ENCODE measurements at regions not wholly inside any gene's neighbourhood (a gene's known extent, or its start where the extent isn't known, plus 50 kb on each side); places are given as distances from the start of the nearest gene placed in this dataset.
"Not testable (repeated sequence)": the region's sequence is repeated elsewhere in the genome, so short reads cannot be mapped to it uniquely, and the experiment has no call there.

DNA sequence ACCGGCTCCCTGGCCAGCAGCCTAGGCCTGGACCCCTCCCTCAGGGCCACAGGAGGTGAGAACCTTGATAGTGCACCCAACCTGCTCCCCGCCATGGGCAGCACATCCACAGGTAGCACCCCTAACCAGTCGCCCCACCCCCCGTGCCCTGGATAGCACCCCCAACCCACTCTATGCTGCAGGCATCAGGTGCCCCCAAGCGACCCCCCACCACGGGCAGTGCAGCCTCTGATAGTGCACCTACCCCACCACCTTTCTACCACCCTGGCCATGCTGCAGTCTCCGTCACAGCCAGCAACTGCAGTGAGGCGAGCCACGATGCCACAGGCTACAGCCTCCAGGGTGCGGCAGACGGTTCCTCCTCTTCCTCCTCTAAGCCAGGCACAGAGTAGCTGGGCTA is 55.6 kb downstream of the SOWAHC start:
- Mint-ChIP-seq H3K27ac (no peak overlapping the region), H3K27me3 (peaks cover 7 to 8% of the 10 kb centered on the region in 2 donors), H3K4me1 (no peaks in the 10 kb centered on the region), H3K36me3 (no peaks in the 10 kb centered on the region), H3K9me3 (no peaks in the 10 kb centered on the region), H3K4me3 (no peak overlapping the region)
- H3K27ac ChIP-seq (ENCODE audit: low read length), result no peak overlapping the region
- H3K36me3 ChIP-seq (ENCODE audit: control insufficient read depth in 2 of 2, extremely low read depth in 1 of 2, insufficient read depth in 1 of 2, low read length in 1 of 2), result no peaks in the 10 kb centered on the region
- 89% methylated on average over 5 of the region's 11 CpGs for WGBS (ENCODE audit: insufficient coverage)
- no peak for DNase-seq
- ATAC-seq (replicated peaks in 1 of 4), result no peak
- peaks cover 0 to 11% of the 10 kb centered on the region in 2 experiments for H3K27me3 ChIP-seq (replicated peaks in 1 of 2; ENCODE audit: control insufficient read depth in 2 of 2, extremely low read depth in 1 of 2, insufficient read depth in 2 of 2, low read length in 1 of 2)
- no peak overlapping the region for H3K4me3 ChIP-seq (ENCODE audit: control insufficient read depth in 1 of 2, extremely low read depth in 1 of 2, low read length in 1 of 2)
- ChIA-PET POLR2A (interaction anchor here in 1 of 2 donors (0.6 kb wide), 1 partner anchor 20 kb away, joined by 8 read pairs; no protein-coding TSS in a partner anchor), CTCF (no interaction called here)
- H3K9me3 ChIP-seq, result no peaks in the 10 kb centered on the region
- no peaks in the 10 kb centered on the region for H3K4me1 ChIP-seq (ENCODE audit: control insufficient read depth in 1 of 2, extremely low read depth in 1 of 2, insufficient read depth in 2 of 2, low read length in 2 of 2)

DNA sequence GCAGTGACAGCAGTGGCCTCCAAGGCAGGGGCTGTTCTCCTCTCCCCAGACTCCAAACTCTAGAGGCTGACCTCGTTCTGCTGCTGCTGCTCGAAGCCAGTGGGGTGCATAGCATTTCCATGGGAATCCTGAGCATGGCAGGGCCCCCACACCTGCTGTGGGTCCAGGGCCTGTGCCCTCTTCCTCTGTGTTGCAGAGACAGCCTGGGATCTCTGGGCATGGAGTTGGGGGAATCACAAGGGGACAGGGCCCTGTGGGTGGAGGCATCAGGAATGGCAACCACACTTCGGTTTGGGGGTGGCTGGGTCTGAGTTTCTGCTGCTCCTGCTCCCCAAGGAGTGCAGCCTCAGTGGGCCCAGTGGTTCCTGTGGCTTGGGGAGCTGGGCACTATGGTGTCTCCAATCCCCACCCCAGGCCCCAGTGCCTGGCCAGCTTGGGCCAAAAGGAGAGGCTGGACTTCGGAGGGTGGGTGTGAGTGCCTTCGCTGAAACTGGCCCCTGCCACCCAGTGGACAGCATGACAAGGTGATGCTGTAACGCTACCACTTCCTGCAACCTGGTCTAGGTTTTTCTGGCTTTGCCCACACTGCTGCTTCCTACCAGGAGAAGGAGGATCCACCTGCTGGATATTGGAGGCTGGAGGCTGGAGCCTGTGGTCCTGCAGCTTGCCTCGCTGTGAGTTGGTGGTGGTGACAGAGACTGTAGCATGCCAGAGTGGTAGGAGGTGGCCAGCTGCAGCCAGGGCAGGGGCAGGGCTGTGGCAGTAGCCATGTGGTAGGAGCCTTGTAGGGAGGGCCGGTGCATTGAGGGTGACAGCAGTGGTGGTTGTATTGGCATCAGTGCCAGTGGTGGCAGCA is 56.6 kb downstream of the SOWAHC start:
- H3K36me3 ChIP-seq (ENCODE audit: control insufficient read depth in 2 of 2, extremely low read depth in 1 of 2, insufficient read depth in 1 of 2, low read length in 1 of 2), result no peaks in the 10 kb centered on the region
- POLR2A ChIA-PET, result no interaction called here

DNA sequence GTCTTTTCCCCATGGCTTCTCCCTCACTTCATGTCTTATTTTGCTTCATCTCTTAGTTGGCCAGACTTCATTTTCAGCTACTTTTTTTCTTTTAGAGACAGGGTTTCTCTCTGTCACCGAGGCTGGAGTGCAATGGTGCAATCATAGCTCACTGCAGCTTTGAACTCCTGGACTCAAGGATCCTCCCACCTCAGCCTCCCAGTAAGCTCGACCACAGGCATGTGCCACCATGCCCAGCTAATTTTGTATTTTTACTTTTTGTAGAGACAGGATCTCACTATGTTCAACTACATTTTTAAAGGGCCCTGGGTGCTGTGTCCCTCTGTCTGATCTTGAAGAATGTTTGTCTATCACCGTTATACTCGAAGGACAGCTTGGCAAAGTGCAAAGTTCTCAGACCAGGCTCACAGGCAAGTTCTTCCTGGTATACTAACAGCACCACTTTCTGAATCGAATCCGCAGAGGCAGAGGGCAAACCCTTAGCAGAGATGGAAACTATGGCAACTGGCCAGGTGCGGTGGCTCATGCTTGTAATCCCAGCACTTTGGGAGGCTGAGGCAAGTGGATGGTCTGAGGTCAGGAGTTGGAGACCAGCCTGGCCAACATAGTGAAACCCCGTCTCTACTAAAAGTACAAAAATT is 60.9 kb downstream of the SOWAHC start:
- Mint-ChIP-seq H3K27ac (no peak overlapping the region), H3K36me3 (no peaks in the 10 kb centered on the region), H3K4me1 (no peaks in the 10 kb centered on the region), H3K27me3 (peaks cover 17 to 19% of the 10 kb centered on the region in 2 donors), H3K9me3 (no peaks in the 10 kb centered on the region), H3K4me3 (no peak overlapping the region)
- H3K27me3 ChIP-seq (replicated peaks in 1 of 2; ENCODE audit: control insufficient read depth in 2 of 2, extremely low read depth in 1 of 2, insufficient read depth in 2 of 2, low read length in 1 of 2), result peaks cover 0 to 15% of the 10 kb centered on the region in 2 experiments
- POLR2A ChIA-PET, result no interaction called here
- H3K4me1 ChIP-seq (ENCODE audit: control insufficient read depth in 1 of 2, extremely low read depth in 1 of 2, insufficient read depth in 2 of 2, low read length in 2 of 2), result no peaks in the 10 kb centered on the region
- ATAC-seq (replicated peaks in 1 of 4), result no peak
- H3K27ac ChIP-seq (ENCODE audit: low read length), result no peak overlapping the region
- H3K4me3 ChIP-seq (ENCODE audit: control insufficient read depth in 1 of 2, extremely low read depth in 1 of 2, low read length in 1 of 2), result no peak overlapping the region
- H3K36me3 ChIP-seq (ENCODE audit: control insufficient read depth in 2 of 2, extremely low read depth in 1 of 2, insufficient read depth in 1 of 2, low read length in 1 of 2), result no peaks in the 10 kb centered on the region
- CTCF ChIA-PET, result no interaction called here
- no peak for DNase-seq
- WGBS (ENCODE audit: insufficient coverage), result 79% methylated on average over 4 of the region's 8 CpGs
- H3K9me3 ChIP-seq, result no peaks in the 10 kb centered on the region

More for the DNA sequence above, 56.6 kb downstream of the SOWAHC start:
- Mint-ChIP-seq H3K9me3 (no peaks in the 10 kb centered on the region), H3K4me3 (no peak overlapping the region), H3K27ac (no peak overlapping the region), H3K4me1 (no peaks in the 10 kb centered on the region), H3K36me3 (no peaks in the 10 kb centered on the region), H3K27me3 (peaks cover 7 to 8% of the 10 kb centered on the region in 2 donors)
- 90% methylated on average over 8 of the region's 8 CpGs for WGBS (ENCODE audit: insufficient coverage)
- Histone ChIP-seq H3K9me3 (no peaks in the 10 kb centered on the region), H3K4me1 (ENCODE audit: control insufficient read depth in 1 of 2, extremely low read depth in 1 of 2, insufficient read depth in 2 of 2, low read length in 2 of 2) (no peaks in the 10 kb centered on the region), H3K27ac (ENCODE audit: low read length) (no peak overlapping the region), H3K27me3 (replicated peaks in 1 of 2; ENCODE audit: control insufficient read depth in 2 of 2, extremely low read depth in 1 of 2, insufficient read depth in 2 of 2, low read length in 1 of 2) (peaks cover 0 to 9% of the 10 kb centered on the region in 2 experiments), H3K4me3 (ENCODE audit: control insufficient read depth in 1 of 2, extremely low read depth in 1 of 2, low read length in 1 of 2) (no peak overlapping the region)
- CTCF ChIA-PET, result no interaction called here
- DNase-seq (no peak), ATAC-seq (replicated peaks in 1 of 4) (no peak)

DNA sequence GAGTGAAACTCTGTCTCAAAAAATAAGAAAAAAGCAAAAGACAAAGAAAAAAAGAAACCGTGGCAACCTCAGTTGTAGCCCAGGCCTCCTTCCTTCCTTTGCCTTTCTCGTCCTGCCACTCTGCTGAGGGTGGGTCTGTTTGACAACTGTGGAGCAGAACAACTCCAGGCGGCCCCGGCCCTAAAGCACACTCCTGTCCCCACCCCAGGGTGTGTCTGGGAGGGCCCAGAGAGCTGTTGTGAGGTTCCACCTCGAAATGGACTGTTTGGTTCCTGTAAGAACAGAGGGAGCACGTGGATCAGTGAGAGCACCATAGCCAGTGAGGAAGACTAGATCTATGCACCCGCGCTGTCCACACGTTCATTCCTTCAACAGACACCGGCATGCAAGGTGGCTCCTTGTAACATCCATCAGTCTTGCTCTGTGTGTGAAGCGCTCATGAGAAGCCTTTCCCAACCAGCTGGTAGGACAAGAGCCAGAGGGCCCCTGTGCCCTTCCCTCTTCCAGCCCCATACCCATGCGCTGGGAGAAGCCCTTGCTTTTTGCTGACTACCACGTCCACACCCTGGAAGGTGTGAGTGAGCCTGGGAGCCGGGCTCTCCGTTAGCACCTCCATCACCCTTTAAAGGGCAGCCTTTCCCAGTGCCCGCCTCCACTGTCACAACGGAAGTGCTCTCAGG is 61.6 kb downstream of the SOWAHC start:
- peaks cover 17 to 19% of the 10 kb centered on the region in 2 donors for H3K27me3 Mint-ChIP-seq
- DNase-seq (no peak), ATAC-seq (replicated peaks in 1 of 4) (no peak)
- H3K27ac Mint-ChIP-seq, result no peak overlapping the region
- POLR2A ChIA-PET, result no interaction called here
- WGBS (ENCODE audit: insufficient coverage), result 81% methylated on average over 10 of the region's 17 CpGs
- no peaks in the 10 kb centered on the region for H3K9me3 ChIP-seq
- H3K36me3 ChIP-seq (ENCODE audit: control insufficient read depth in 2 of 2, extremely low read depth in 1 of 2, insufficient read depth in 1 of 2, low read length in 1 of 2), result no peaks in the 10 kb centered on the region
- no peaks in the 10 kb centered on the region for H3K36me3 Mint-ChIP-seq
- H3K4me1 Mint-ChIP-seq, result peaks cover 0 to 3% (median 3%) of the 10 kb centered on the region in 3 donors
- H3K4me1 ChIP-seq (ENCODE audit: control insufficient read depth in 1 of 2, extremely low read depth in 1 of 2, insufficient read depth in 2 of 2, low read length in 2 of 2), result no peaks in the 10 kb centered on the region
- no peaks in the 10 kb centered on the region for H3K9me3 Mint-ChIP-seq
- H3K4me3 ChIP-seq (ENCODE audit: control insufficient read depth in 1 of 2, extremely low read depth in 1 of 2, low read length in 1 of 2), result no peak overlapping the region
- no peak overlapping the region for H3K4me3 Mint-ChIP-seq
- H3K27ac ChIP-seq (ENCODE audit: low read length), result no peak overlapping the region
- CTCF ChIA-PET, result no interaction called here
- H3K27me3 ChIP-seq (replicated peaks in 1 of 2; ENCODE audit: control insufficient read depth in 2 of 2, extremely low read depth in 1 of 2, insufficient read depth in 2 of 2, low read length in 1 of 2), result peaks cover 0 to 12% of the 10 kb centered on the region in 2 experiments

DNA sequence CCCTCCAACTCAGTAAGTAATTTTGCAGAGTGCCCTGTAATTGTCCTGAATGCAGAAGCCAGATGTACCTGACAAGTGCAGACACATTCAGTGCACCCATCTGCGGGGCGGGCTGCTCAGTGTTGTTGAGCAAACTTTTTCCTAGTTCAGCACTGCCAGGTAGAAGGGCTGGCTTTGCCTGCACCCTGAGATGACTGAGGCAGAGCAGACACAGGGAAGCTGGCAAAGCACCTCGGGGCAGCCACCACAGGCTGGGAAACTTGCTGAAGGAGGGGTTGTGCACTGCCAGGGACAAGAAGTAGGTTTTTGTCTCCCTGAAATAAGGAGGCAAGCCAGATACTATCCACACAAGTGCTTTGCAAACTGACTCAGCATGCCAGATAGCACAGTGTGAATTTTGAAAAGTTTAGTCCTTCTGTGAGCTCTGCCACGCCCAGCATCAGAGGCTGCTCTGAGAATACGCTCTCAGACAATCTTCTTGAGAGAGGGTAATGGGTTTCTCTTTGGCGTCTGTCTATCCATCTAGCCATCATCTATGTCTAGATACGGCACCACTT is 62.3 kb downstream of the SOWAHC start:
- H3K36me3 Mint-ChIP-seq, result no peaks in the 10 kb centered on the region
- no peak overlapping the region for H3K4me3 Mint-ChIP-seq
- peaks cover 18 to 19% of the 10 kb centered on the region in 2 donors for H3K27me3 Mint-ChIP-seq
- no peak for DNase-seq
- no peak overlapping the region for H3K27ac Mint-ChIP-seq
- H3K9me3 Mint-ChIP-seq, result no peaks in the 10 kb centered on the region
- Histone ChIP-seq H3K27ac (ENCODE audit: low read length) (no peak overlapping the region), H3K27me3 (replicated peaks in 1 of 2; ENCODE audit: control insufficient read depth in 2 of 2, extremely low read depth in 1 of 2, insufficient read depth in 2 of 2, low read length in 1 of 2) (peaks cover 0 to 6% of the 10 kb centered on the region in 2 experiments), H3K36me3 (ENCODE audit: control insufficient read depth in 2 of 2, extremely low read depth in 1 of 2, insufficient read depth in 1 of 2, low read length in 1 of 2) (no peaks in the 10 kb centered on the region), H3K4me1 (ENCODE audit: control insufficient read depth in 1 of 2, extremely low read depth in 1 of 2, insufficient read depth in 2 of 2, low read length in 2 of 2) (no peaks in the 10 kb centered on the region), H3K9me3 (no peaks in the 10 kb centered on the region), H3K4me3 (ENCODE audit: control insufficient read depth in 1 of 2, extremely low read depth in 1 of 2, low read length in 1 of 2) (no peak overlapping the region)
- POLR2A ChIA-PET, result no interaction called here
- 83% methylated on average over 2 of the region's 7 CpGs for WGBS (ENCODE audit: insufficient coverage)
- peaks cover 0 to 3% (median 3%) of the 10 kb centered on the region in 3 donors for H3K4me1 Mint-ChIP-seq
- CTCF ChIA-PET, result no interaction called here
- ATAC-seq (replicated peaks in 1 of 4), result no peak

DNA sequence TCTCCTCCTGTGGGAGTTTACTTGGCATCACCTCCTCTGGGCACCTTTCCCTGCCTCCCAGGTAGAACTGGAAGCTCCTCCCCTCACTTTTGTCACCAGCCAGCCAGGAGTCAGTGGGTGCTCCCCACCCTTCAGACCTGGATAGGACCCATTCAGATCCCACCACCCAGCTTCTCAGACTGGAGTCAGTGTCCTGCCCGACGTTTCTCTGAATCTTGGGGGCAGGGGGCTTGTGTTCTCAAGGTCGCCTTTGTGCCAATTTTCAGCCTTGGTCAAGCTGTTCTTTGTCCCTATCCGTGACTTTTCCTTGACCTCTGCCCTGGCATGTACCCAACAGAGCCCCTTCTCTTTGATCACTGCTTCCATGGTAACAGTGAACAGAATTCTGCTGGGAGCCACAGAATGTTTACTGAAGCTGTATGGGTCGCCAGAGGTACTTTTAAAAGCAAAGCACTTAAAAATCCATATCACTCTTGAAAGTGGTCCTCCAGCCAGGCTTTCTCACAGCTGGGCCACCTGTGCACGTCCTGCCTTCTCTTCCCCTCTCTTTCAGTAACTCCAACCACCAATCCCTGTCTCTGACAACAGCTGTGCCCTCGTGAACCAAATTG is 63.1 kb downstream of the SOWAHC start:
- H3K9me3 Mint-ChIP-seq; H3K4me3 Mint-ChIP-seq; H3K36me3 Mint-ChIP-seq; H3K27ac ChIP-seq (ENCODE audit: low read length); H3K27ac Mint-ChIP-seq; CTCF ChIA-PET; H3K4me3 ChIP-seq (ENCODE audit: control insufficient read depth in 1 of 2, extremely low read depth in 1 of 2, low read length in 1 of 2); H3K4me1 ChIP-seq (ENCODE audit: control insufficient read depth in 1 of 2, extremely low read depth in 1 of 2, insufficient read depth in 2 of 2, low read length in 2 of 2); DNase-seq; H3K36me3 ChIP-seq (ENCODE audit: control insufficient read depth in 2 of 2, extremely low read depth in 1 of 2, insufficient read depth in 1 of 2, low read length in 1 of 2); POLR2A ChIA-PET; H3K9me3 ChIP-seq; ATAC-seq (replicated peaks in 1 of 4); H3K4me1 Mint-ChIP-seq: not testable (repeated sequence)
- 68% methylated on average over 6 of the region's 7 CpGs for WGBS (ENCODE audit: insufficient coverage)
- peaks cover 0 to 11% of the 10 kb centered on the region in 2 experiments for H3K27me3 ChIP-seq (replicated peaks in 1 of 2; ENCODE audit: control insufficient read depth in 2 of 2, extremely low read depth in 1 of 2, insufficient read depth in 2 of 2, low read length in 1 of 2)
- peaks cover 13 to 19% of the 10 kb centered on the region in 2 donors for H3K27me3 Mint-ChIP-seq

All from T-cell (primary cell).